ENCODE measurements at regions not wholly inside any gene's neighbourhood (a gene's known extent, or its start where the extent isn't known, plus 50 kb on each side); places are given as distances from the start of the nearest gene placed in this dataset.

DNA sequence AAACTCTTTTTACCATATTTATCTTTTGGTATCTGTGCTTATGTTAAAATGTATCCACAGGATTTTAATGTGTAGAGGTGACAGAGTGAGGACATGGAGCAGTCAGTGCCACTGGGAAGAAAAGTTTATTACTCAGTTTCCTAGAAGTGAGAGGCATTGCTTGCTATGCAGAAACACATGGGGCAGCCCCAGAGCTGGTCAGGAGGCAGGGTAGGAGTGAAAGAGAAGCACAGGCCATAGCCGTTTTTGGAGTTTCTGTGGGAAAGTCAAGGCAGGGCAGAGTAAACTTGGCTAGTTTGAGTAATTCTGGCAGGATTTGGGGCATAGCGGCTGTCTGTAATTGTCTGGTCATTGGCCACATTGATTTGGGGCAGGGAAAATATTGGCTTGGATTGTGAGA is 370.9 kb downstream of the FGF9 start:
- no peak for TF ChIP-seq CTCF (IDR thresholded peaks at IDR 0.05)
- TF ChIP-seq POLR2A (IDR thresholded peaks at IDR 0.05), result no peak
- no peak for TF ChIP-seq EP300 (IDR thresholded peaks at IDR 0.05)
